GM12875 (cell line): ENCODE measurements at regions not wholly inside any gene's neighbourhood (a gene's known extent, or its start where the extent isn't known, plus 50 kb on each side); places are given as distances from the start of the nearest gene placed in this dataset.
A peak's percentile ranks its signal among the peaks of the same experiment; 100 is the strongest.

Experiments used
- H3K4me3 ChIP-seq: one replicate; pipeline ENCODE4 v1.5.1; 2011; ENCODE audit warnings: low read depth, low read length, control low read depth
- CTCF ChIP-seq: IDR thresholded peaks from 2 replicates; pipeline ENCODE4 v1.5.1; 2011; ENCODE audit warnings: low read depth, mild to moderate bottlenecking, control low read depth, inconsistent platforms, low read length, moderate library complexity, borderline replicate concordance; ENCODE audit not compliant: insufficient read depth

- TF ChIP-seq CTCF: no peak
- no peak overlapping the region for H3K4me3 ChIP-seq
Measured at GRCh38 chr1:217342105-217342504, 288.8 kb downstream of the GPATCH2 start.

- H3K4me3 ChIP-seq: no peak overlapping the region
- no peak for TF ChIP-seq CTCF
Measured at GRCh38 chr1:217336724-217337123, 294.2 kb downstream of the GPATCH2 start.

GRCh38 chr1:217333939-217334338, 297.0 kb downstream of the GPATCH2 start:
- no peak overlapping the region for H3K4me3 ChIP-seq
- TF ChIP-seq CTCF: peak; percentile 77

- no peak for TF ChIP-seq CTCF
- no peak overlapping the region for H3K4me3 ChIP-seq
Measured at GRCh38 chr1:217332431-217333065, 298.3 kb downstream of the GPATCH2 start.

GRCh38 chr1:217331698-217332097, 299.2 kb downstream of the GPATCH2 start:
- H3K4me3 ChIP-seq: no peak overlapping the region
- no peak for TF ChIP-seq CTCF

GRCh38 chr1:217327901-217328300, 303.0 kb downstream of the GPATCH2 start:
- H3K4me3 ChIP-seq: no peak overlapping the region
- no peak for TF ChIP-seq CTCF

GRCh38 chr1:217322834-217323233, 308.1 kb downstream of the GPATCH2 start:
- no peak for TF ChIP-seq CTCF
- H3K4me3 ChIP-seq: no peak overlapping the region
